GM23248 (cell line): ENCODE measurements at regions not wholly inside any gene's neighbourhood (a gene's known extent, or its start where the extent isn't known, plus 50 kb on each side); places are given as distances from the start of the nearest gene placed in this dataset.

ENCODE experiments used
- DNase-seq: peaks from one replicate; pipeline ENCODE4 v3.0.0-alpha.2; 2015
- H2AFZ ChIP-seq: fragments of 200-600 bp; sonication (generic); 2 replicates; pipeline ENCODE4 v1.6.1; 2016; ENCODE audit warnings: antibody characterized with exemption
- H3F3A ChIP-seq: fragments of 200-600 bp; sonication (generic); 2 replicates; pipeline ENCODE4 v1.6.1; 2016; ENCODE audit warnings: mild to moderate bottlenecking, antibody characterized with exemption, mixed run types; ENCODE audit not compliant: insufficient read depth
- H3K27ac ChIP-seq: fragments of 200-600 bp; sonication (generic); 2 replicates; pipeline ENCODE4 v1.5.1; 2016; ENCODE audit warnings: mild to moderate bottlenecking
- H3K27me3 ChIP-seq: fragments of 200-600 bp; sonication (generic); replicated peaks from 2 replicates; pipeline ENCODE4 v1.6.1; 2016; ENCODE audit warnings: mild to moderate bottlenecking; ENCODE audit not compliant: insufficient read depth
- H3K36me3 ChIP-seq: fragments of 200-600 bp; sonication (generic); 2 replicates; pipeline ENCODE4 v1.6.1; 2016; ENCODE audit warnings: low read depth, mild to moderate bottlenecking
- H3K4me1 ChIP-seq: fragments of 200-600 bp; sonication (generic); 2 replicates; pipeline ENCODE4 v1.6.1; 2016; ENCODE audit warnings: mild to moderate bottlenecking; ENCODE audit not compliant: insufficient read depth
- H3K4me2 ChIP-seq: fragments of 200-600 bp; sonication (generic); one replicate; pipeline ENCODE4 v1.6.1; 2016; ENCODE audit warnings: mild to moderate bottlenecking; ENCODE audit not compliant: unreplicated experiment
- H3K4me3 ChIP-seq: fragments of 200-600 bp; sonication (generic); 2 replicates; pipeline ENCODE4 v1.5.1; 2016; ENCODE audit warnings: mild to moderate bottlenecking
- H3K79me2 ChIP-seq: fragments of 200-600 bp; sonication (generic); 2 replicates; pipeline ENCODE4 v1.6.1; 2016; ENCODE audit warnings: mild to moderate bottlenecking; ENCODE audit not compliant: insufficient read depth
- H3K9ac ChIP-seq: fragments of 200-600 bp; sonication (generic); 2 replicates; pipeline ENCODE4 v1.6.1; 2016; ENCODE audit warnings: mild to moderate bottlenecking
- H3K9me2 ChIP-seq: fragments of 200-600 bp; sonication (generic); 2 replicates; pipeline ENCODE4 v1.6.1; 2016; ENCODE audit warnings: mixed run types, mild to moderate bottlenecking, moderate library complexity; ENCODE audit not compliant: insufficient read depth
- H3K9me3 ChIP-seq: fragments of 200-600 bp; sonication (generic); one replicate; pipeline ENCODE4 v1.6.1; 2017; ENCODE audit warnings: low read depth
- H4K20me1 ChIP-seq: fragments of 200-600 bp; sonication (generic); 2 replicates; pipeline ENCODE4 v1.6.0; 2016; ENCODE audit not compliant: insufficient read depth
- EZH2 ChIP-seq: fragments of 200-600 bp; sonication (generic); IDR thresholded peaks from 2 replicates; pipeline ENCODE4 v1.6.1; 2018; ENCODE audit warnings: antibody characterized with exemption, mild to moderate bottlenecking; ENCODE audit not compliant: insufficient read depth, poor library complexity, severe bottlenecking
- EZH2phosphoT487 ChIP-seq: fragments of 200-600 bp; sonication (generic); IDR thresholded peaks from 2 replicates; pipeline ENCODE4 v1.6.1; 2018; ENCODE audit warnings: antibody characterized with exemption, moderate library complexity, mild to moderate bottlenecking, low read depth; ENCODE audit not compliant: insufficient read depth
- WGBS, 2 experiments: methylation state at CpG; one replicate each; pipeline ENCODE4 v1.1.6; 2015 to 2017; ENCODE audit warnings: low lambda C conversion rate in 2 of 2, low coverage in 1 of 2; ENCODE audit errors: missing lambda C conversion rate in 2 of 2; 5-methylcytosine and 5-hydroxymethylcytosine counted together
- in situ Hi-C: fragments of 300-500 bp; cut with MboI; formaldehyde crosslinking; loops from 2 replicates; pipeline ENCODE4 v1.15.0; 2020

DNA sequence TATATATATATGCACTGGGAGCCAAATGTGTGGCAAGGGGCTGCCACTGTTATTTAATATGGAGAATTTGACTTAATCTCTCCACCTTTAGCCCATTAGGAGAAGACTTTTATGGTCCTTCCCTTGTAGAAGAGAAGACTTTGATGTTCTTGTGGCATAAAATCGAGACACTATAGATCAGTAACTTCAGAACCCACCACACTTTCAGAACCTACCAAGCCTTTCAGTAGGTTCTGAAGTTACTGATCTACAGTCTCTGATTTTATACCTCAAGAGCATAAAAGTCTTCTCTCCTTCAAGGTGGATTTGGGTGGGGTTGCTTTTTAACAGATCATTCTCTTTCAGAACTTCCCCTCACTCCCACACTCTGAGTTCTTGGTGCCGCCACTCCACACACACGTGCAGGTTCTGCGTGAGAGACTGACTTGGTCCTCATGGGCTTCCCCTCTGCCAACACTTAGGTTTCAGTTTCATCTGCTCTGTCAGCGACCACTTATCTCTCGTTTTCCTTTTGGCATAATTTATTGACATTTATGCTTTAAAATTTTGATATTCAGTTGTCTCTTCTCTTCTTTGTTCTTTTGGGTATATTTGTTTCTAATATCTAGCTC is 213.4 kb upstream of the PCDH17 start:
- Histone ChIP-seq H3K9ac (no peak overlapping the region), H4K20me1 (no peaks in the 10 kb centered on the region), H3K4me1 (no peaks in the 10 kb centered on the region), H3K27ac (no peak overlapping the region), H3K79me2 (no peaks in the 10 kb centered on the region), H2AFZ (no peak overlapping the region), H3K27me3 (no peaks in the 10 kb centered on the region), H3K36me3 (no peaks in the 10 kb centered on the region), H3K4me3 (no peak overlapping the region), H3F3A (no peaks in the 10 kb centered on the region), H3K9me2 (no peaks in the 10 kb centered on the region), H3K4me2 (no peak overlapping the region), H3K9me3 (peaks cover 5% of the 10 kb centered on the region)
- in situ Hi-C loops, result no loop called here
- no peak for DNase-seq
- WGBS, 2 experiments, result 19 to 29% methylated on average over 6 of the region's 6 CpGs
- TF ChIP-seq EZH2, result no peak
- no peak for TF ChIP-seq EZH2phosphoT487

DNA sequence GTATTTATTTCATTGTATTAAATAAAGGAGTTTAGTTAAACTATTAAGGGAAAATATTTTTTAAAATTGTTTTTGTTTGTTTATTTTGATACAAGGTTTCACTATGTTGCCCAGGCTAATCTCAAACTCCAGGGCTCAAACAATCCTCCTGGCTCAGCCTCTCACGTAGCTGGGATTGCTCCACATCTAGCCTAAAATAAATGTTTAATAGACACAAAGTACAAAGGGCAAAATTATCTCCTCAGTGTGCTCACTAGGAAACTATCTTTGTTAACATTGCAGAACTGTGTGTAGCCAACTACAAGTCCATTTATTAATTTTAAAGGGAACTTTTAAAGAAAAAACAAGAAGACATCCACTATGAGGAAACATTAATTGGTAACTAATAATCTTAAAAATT is 207.2 kb upstream of the PCDH17 start:
- DNase-seq, result no peak
- in situ Hi-C loops, result no loop called here
- Histone ChIP-seq H3K9me3 (no peaks in the 10 kb centered on the region), H3K9ac (no peak overlapping the region), H3K4me1 (no peaks in the 10 kb centered on the region), H3K4me3 (no peak overlapping the region), H3K27ac (no peak overlapping the region), H3K9me2 (no peaks in the 10 kb centered on the region), H3F3A (no peaks in the 10 kb centered on the region), H3K27me3 (no peaks in the 10 kb centered on the region), H3K36me3 (no peaks in the 10 kb centered on the region), H2AFZ (no peak overlapping the region), H4K20me1 (no peaks in the 10 kb centered on the region), H3K79me2 (no peaks in the 10 kb centered on the region), H3K4me2 (no peak overlapping the region)
- WGBS, 2 experiments, result 16 to 43% methylated on average over 1 of the region's 1 CpG
- TF ChIP-seq EZH2phosphoT487 (no peak), EZH2 (no peak)

DNA sequence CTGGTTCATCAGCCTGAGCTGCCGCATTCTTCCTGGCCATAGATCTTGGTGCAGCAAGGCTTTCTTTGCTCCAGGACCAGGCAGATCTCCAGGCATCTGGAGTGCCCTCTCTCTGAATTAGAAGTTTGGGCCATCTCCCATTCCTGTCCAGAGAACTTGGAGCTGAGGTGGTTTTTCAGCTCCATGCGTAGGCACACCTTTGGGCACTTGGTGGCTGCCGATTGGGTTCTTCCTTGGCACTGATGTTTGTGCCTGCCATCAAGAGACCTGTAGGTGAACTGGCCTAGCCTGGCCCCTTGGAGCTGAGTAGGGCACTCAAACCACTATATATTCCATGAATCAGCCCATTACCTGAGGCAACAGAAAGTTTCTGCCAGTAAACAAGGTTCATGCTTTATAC is 206.0 kb upstream of the PCDH17 start:
- Histone ChIP-seq H3K27me3 (no peaks in the 10 kb centered on the region), H4K20me1 (no peaks in the 10 kb centered on the region), H3K27ac (no peak overlapping the region), H3K79me2 (no peaks in the 10 kb centered on the region), H3F3A (no peaks in the 10 kb centered on the region), H3K4me1 (no peaks in the 10 kb centered on the region), H3K36me3 (no peaks in the 10 kb centered on the region), H2AFZ (no peak overlapping the region), H3K4me2 (no peak overlapping the region), H3K9ac (no peak overlapping the region), H3K4me3 (no peak overlapping the region), H3K9me2 (no peaks in the 10 kb centered on the region), H3K9me3 (no peaks in the 10 kb centered on the region)
- no peak for TF ChIP-seq EZH2
- no peak for TF ChIP-seq EZH2phosphoT487
- in situ Hi-C loops, result no loop called here
- no peak for DNase-seq
- WGBS, 2 experiments, result 36 to 50% methylated on average over 3 of the region's 3 CpGs

DNA sequence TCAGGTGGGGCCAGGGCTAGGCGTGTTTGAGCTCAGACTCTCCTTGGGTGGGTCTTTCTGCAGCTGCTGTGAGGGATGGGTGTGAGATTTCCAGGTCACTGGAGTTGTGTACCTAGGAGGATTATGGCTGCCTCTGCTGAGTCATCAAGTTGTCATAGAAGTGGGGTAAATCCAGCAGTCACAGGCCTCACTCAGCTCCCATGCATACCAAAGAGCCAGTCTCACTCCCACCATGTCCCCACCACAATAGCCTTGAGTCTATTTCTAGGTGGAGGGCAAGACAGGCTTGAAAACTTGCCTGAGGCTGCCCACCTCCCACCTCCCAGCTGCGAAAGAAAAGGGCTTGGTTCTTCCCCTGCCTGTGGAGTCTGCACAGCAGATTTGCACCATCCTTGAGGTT is 194.0 kb upstream of the PCDH17 start:
- Histone ChIP-seq H3K27me3 (no peaks in the 10 kb centered on the region), H3K4me2 (no peak overlapping the region), H3K79me2 (no peaks in the 10 kb centered on the region), H3K4me1 (no peaks in the 10 kb centered on the region), H3K36me3 (no peaks in the 10 kb centered on the region), H3K9me3 (no peaks in the 10 kb centered on the region), H4K20me1 (no peaks in the 10 kb centered on the region), H2AFZ (no peak overlapping the region), H3K9ac (no peak overlapping the region), H3K9me2 (no peaks in the 10 kb centered on the region), H3K27ac (no peak overlapping the region), H3F3A (no peaks in the 10 kb centered on the region), H3K4me3 (no peak overlapping the region)
- DNase-seq, result no peak
- TF ChIP-seq EZH2phosphoT487 (no peak), EZH2 (no peak)
- WGBS, 2 experiments, result 13 to 19% methylated on average over 2 of the region's 2 CpGs
- in situ Hi-C loops, result no loop called here

DNA sequence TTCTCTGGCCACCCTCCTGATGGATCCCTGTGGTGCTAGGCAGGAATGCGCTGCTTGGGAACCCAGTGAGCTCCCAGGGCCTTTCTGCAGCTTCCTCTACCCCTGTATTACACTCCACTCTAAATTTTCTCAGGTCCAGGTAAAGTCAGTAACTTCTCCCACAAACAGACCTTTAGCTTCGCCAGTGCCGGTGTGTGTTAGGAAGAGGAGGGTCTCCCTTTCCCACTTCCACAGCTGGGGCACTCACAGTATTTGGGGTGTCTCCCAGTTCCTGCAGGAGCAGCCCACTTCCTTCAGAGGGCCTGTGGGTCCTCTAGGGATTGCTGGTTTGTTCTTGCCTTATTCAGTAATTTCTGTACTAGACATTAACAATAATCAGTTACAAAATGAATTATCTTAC is 193.5 kb upstream of the PCDH17 start:
- WGBS, 2 experiments, result 38 to 60% methylated on average over 3 of the region's 3 CpGs
- H3K4me1 ChIP-seq, result no peaks in the 10 kb centered on the region

More for the DNA sequence above, 193.5 kb upstream of the PCDH17 start:
- Histone ChIP-seq H3K79me2 (no peaks in the 10 kb centered on the region), H3F3A (no peaks in the 10 kb centered on the region), H3K4me2 (no peak overlapping the region), H3K27me3 (no peaks in the 10 kb centered on the region), H3K4me3 (no peak overlapping the region), H4K20me1 (no peaks in the 10 kb centered on the region), H3K27ac (no peak overlapping the region), H3K9me2 (no peaks in the 10 kb centered on the region), H3K36me3 (no peaks in the 10 kb centered on the region), H2AFZ (no peak overlapping the region), H3K9me3 (no peaks in the 10 kb centered on the region), H3K9ac (no peak overlapping the region)
- in situ Hi-C loops, result no loop called here
- TF ChIP-seq EZH2phosphoT487, result no peak
- TF ChIP-seq EZH2, result no peak
- DNase-seq, result no peak
